D721Med (cell line): ENCODE measurements at regions not wholly inside any gene's neighbourhood (a gene's known extent, or its start where the extent isn't known, plus 50 kb on each side); places are given as distances from the start of the nearest gene placed in this dataset.

Source experiments
- DNase-seq: peaks from one replicate; pipeline ENCODE4 v3.0.0; 2011; ENCODE audit warnings: low spot score; ENCODE audit not compliant: insufficient read length
- FAIRE-seq: peaks from 2 replicates; lab custom pipeline; 2011; peaks lifted over from hg19 to GRCh38; lab: Jason Lieb, UNC
- CTCF ChIP-seq: IDR thresholded peaks from 2 replicates; pipeline ENCODE4 v1.5.1; 2012; ENCODE audit warnings: mild to moderate bottlenecking, control low read depth; ENCODE audit not compliant: insufficient read depth; ENCODE audit errors: missing control alignments

GRCh38 chrX:128365492-128365891 is 313.3 kb upstream of the ACTRT1 start:
- no peak for TF ChIP-seq CTCF
- DNase-seq (no peak), FAIRE-seq (no peak)

- TF ChIP-seq CTCF, result no peak
- DNase-seq (no peak), FAIRE-seq (no peak)
Observed at GRCh38 chrX:128335671-128336070, 283.5 kb upstream of the ACTRT1 start.

GRCh38 chrX:128334821-128335220 is 282.6 kb upstream of the ACTRT1 start:
- FAIRE-seq (no peak), DNase-seq (no peak)
- no peak for TF ChIP-seq CTCF

DNA sequence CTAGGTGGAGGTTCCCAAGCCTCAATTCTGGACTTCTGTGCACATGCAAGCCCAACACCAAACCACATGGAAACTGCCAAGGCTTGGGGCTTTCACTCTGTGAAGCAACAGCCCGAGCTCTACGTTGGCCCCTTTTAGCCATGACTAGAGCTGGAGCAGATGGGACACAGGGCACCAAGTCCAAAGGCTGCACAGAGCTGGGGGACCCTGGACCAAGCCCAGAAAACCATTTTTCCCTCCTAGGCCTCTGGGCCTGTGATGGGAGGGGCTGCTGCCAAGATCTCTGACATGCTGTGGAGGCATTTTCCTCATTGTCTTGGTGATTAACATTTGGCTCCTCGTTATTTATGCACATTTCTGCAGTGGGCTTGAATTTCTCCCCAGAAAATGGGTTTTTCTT is 258.7 kb upstream of the ACTRT1 start:
- DNase-seq, result no peak
- TF ChIP-seq CTCF, result no peak
- FAIRE-seq, result no peak

DNA sequence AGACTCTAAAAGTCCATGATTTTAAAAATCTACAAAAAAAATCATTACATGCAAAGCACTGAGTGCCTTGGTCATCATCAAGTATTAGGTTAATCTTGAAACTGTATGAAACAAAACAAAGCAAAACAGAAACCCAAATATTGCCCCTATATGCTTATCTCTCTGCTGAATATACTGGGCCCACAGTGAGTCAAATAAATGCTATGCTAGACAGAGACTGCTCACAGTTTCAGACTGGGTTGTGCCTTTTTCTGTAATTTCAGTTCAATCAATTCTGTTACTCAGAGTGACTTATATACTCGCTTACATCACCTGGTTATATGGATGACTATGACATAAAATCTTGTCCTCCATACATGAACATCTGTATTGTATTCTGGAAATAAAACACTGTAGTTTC is 257.1 kb upstream of the ACTRT1 start:
- DNase-seq, result no peak
- no peak for TF ChIP-seq CTCF
- FAIRE-seq, result no peak

- no peak for FAIRE-seq
- DNase-seq, result no peak
Observed at GRCh38 chrX:128294198-128294597, 242.0 kb upstream of the ACTRT1 start.

GRCh38 chrX:128287693-128288092 is 235.5 kb upstream of the ACTRT1 start:
- FAIRE-seq (no peak), DNase-seq (no peak)
- TF ChIP-seq CTCF, result no peak

More at GRCh38 chrX:128294198-128294597, 242.0 kb upstream of the ACTRT1 start:
- no peak for TF ChIP-seq CTCF
